HEK293T (cell line): ENCODE measurements at regions not wholly inside any gene's neighbourhood (a gene's known extent, or its start where the extent isn't known, plus 50 kb on each side); places are given as distances from the start of the nearest gene placed in this dataset.

ENCODE experiments used
- CTCF ChIA-PET: fragments of 350-600 bp; formaldehyde crosslinking; extraction: SDS; loops from one replicate; lab custom pipeline; 2021; ENCODE audit warnings: antibody characterized with exemption, inconsistent platforms; lab: Yijun Ruan, JAX
- POLR2A ChIA-PET: fragments of 350-600 bp; formaldehyde crosslinking; extraction: SDS; loops from one replicate; lab custom pipeline; 2020; ENCODE audit warnings: antibody characterized with exemption, inconsistent platforms; lab: Yijun Ruan, JAX
- DNase-seq: peaks from one replicate; pipeline ENCODE4 v3.0.0; 2012; ENCODE audit warnings: mixed read lengths; ENCODE audit errors: extremely low spot score
- ARNT ChIP-seq: fragments of 450-650 bp; IDR thresholded peaks from 2 replicates; pipeline ENCODE4 v1.6.1; 2017; ENCODE audit warnings: mild to moderate bottlenecking
- BHLHE40 ChIP-seq: fragments of 450-650 bp; IDR thresholded peaks from 2 replicates; pipeline ENCODE4 v1.6.1; 2016; ENCODE audit warnings: mild to moderate bottlenecking, moderate library complexity, borderline replicate concordance
- CTBP1 ChIP-seq: fragments of 450-650 bp; IDR thresholded peaks from 2 replicates; pipeline ENCODE4 v1.6.1; 2016; ENCODE audit warnings: borderline replicate concordance
- ELF4 ChIP-seq: fragments of 450-650 bp; IDR thresholded peaks from 2 replicates; pipeline ENCODE4 v1.6.1; 2017; ENCODE audit warnings: antibody characterized with exemption
- FOXA1 ChIP-seq: fragments of 450-650 bp; IDR thresholded peaks from 2 replicates; pipeline ENCODE4 v1.6.1; 2016; ENCODE audit warnings: mild to moderate bottlenecking
- FOXK2 ChIP-seq: fragments of 450-650 bp; IDR thresholded peaks from 2 replicates; pipeline ENCODE4 v1.6.1; 2016; ENCODE audit warnings: mild to moderate bottlenecking
- FOXM1 ChIP-seq: fragments of 450-650 bp; IDR thresholded peaks from 2 replicates; pipeline ENCODE4 v1.6.1; 2017; ENCODE audit warnings: mild to moderate bottlenecking, borderline replicate concordance
- HDGF ChIP-seq: fragments of 450-650 bp; IDR thresholded peaks from 2 replicates; pipeline ENCODE4 v1.6.1; 2017; ENCODE audit warnings: antibody characterized with exemption, borderline replicate concordance
- L3MBTL2 ChIP-seq: fragments of 450-650 bp; conservative IDR thresholded peaks from 2 replicates; pipeline ENCODE4 v1.6.1; 2016; ENCODE audit warnings: mild to moderate bottlenecking
- LEF1 ChIP-seq: fragments of 450-650 bp; IDR thresholded peaks from 2 replicates; pipeline ENCODE4 v1.6.1; 2017; ENCODE audit warnings: mild to moderate bottlenecking, borderline replicate concordance
- NFRKB ChIP-seq: fragments of 450-650 bp; IDR thresholded peaks from 2 replicates; pipeline ENCODE4 v1.6.1; 2016; ENCODE audit warnings: mild to moderate bottlenecking, moderate library complexity
- PKNOX1 ChIP-seq: fragments of 450-650 bp; IDR thresholded peaks from 2 replicates; pipeline ENCODE4 v1.6.1; 2016
- SP1 ChIP-seq: fragments of 450-650 bp; IDR thresholded peaks from 2 replicates; pipeline ENCODE4 v1.6.1; 2017
- SUZ12 ChIP-seq: fragments of 450-650 bp; IDR thresholded peaks from 2 replicates; pipeline ENCODE4 v1.6.1; 2016; ENCODE audit warnings: mild to moderate bottlenecking
- TARDBP ChIP-seq: fragments of 450-650 bp; IDR thresholded peaks from 2 replicates; pipeline ENCODE4 v1.6.1; 2016
- ZNF384 ChIP-seq: fragments of 450-650 bp; IDR thresholded peaks from 2 replicates; pipeline ENCODE4 v1.6.1; 2016

- POLR2A ChIA-PET = no interaction called here
- CTCF ChIA-PET = no interaction called here
- no peak for TF ChIP-seq L3MBTL2
- no peak for TF ChIP-seq HDGF
- no peak for TF ChIP-seq TARDBP
- TF ChIP-seq PKNOX1 = no peak
- no peak for TF ChIP-seq FOXA1
- TF ChIP-seq SUZ12 = no peak
- no peak for TF ChIP-seq FOXK2
- no peak for TF ChIP-seq LEF1
- no peak for DNase-seq
Measured at GRCh38 chr2:18856765-18857164, 267.4 kb upstream of the NT5C1B start.

- DNase-seq = peak; percentile 13
- ChIA-PET CTCF (interaction anchor here (0.6 kb wide), 1 partner anchor 1146 kb away, joined by 4 read pairs; no protein-coding TSS in a partner anchor), POLR2A (no interaction called here)
- TF ChIP-seq FOXA1 = no peak
- no peak for TF ChIP-seq BHLHE40
- no peak for TF ChIP-seq CTBP1
- no peak for TF ChIP-seq FOXK2
- no peak for TF ChIP-seq PKNOX1
- no peak for TF ChIP-seq ZNF384
- TF ChIP-seq SUZ12 = no peak
- no peak for TF ChIP-seq NFRKB
- TF ChIP-seq ELF4 = no peak
- no peak for TF ChIP-seq LEF1
- no peak for TF ChIP-seq ARNT
- TF ChIP-seq HDGF = no peak
- no peak for TF ChIP-seq SP1
- no peak for TF ChIP-seq TARDBP
Measured at GRCh38 chr2:18855027-18855426, 265.7 kb upstream of the NT5C1B start.

- ChIA-PET CTCF (interaction anchor here (1.1 kb wide), 1 partner anchor 103 kb away, joined by 3 read pairs; no protein-coding TSS in a partner anchor), POLR2A (no interaction called here)
- no peak for DNase-seq
- TF ChIP-seq L3MBTL2 = no peak
- no peak for TF ChIP-seq NFRKB
- TF ChIP-seq ZNF384 = no peak
- TF ChIP-seq ARNT = no peak
- TF ChIP-seq FOXA1 = no peak
- TF ChIP-seq ELF4 = no peak
Measured at GRCh38 chr2:18849841-18850578, 260.6 kb upstream of the NT5C1B start.

GRCh38 chr2:18848646-18849045 lies 259.3 kb upstream of the NT5C1B start:
- DNase-seq = no peak
- ChIA-PET POLR2A (no interaction called here), CTCF (no interaction called here)
- TF ChIP-seq LEF1 = no peak

GRCh38 chr2:18845854-18846445 lies 256.6 kb upstream of the NT5C1B start:
- ChIA-PET POLR2A (no interaction called here), CTCF (interaction anchor here (0.6 kb wide), 1 partner anchor 400 kb away, joined by 3 read pairs; no protein-coding TSS in a partner anchor)
- TF ChIP-seq FOXA1 (no peak), LEF1 (no peak), FOXM1 (no peak)
- DNase-seq = no peak

GRCh38 chr2:18842836-18843235 lies 253.5 kb upstream of the NT5C1B start:
- DNase-seq = no peak
- no peak for TF ChIP-seq ELF4
- no peak for TF ChIP-seq HDGF
- ChIA-PET CTCF (no interaction called here), POLR2A (no interaction called here)

GRCh38 chr2:18841248-18842150 lies 252.1 kb upstream of the NT5C1B start:
- TF ChIP-seq SUZ12 (no peak), ELF4 (no peak), SP1 (no peak), TARDBP (no peak), FOXA1 (no peak), PKNOX1 (no peak)
- ChIA-PET CTCF (no interaction called here), POLR2A (no interaction called here)
- DNase-seq = no peak
